T-helper 2 cell treated with Interferon-gamma antibody and Interleukin-4, amounts not matched to agents 5 μg/mL and 100 μg/mL, for 36 hours (primary cell): ENCODE measurements at regions not wholly inside any gene's neighbourhood (a gene's known extent, or its start where the extent isn't known, plus 50 kb on each side); places are given as distances from the start of the nearest gene placed in this dataset.

Experiments
- DNase-seq: peaks from one replicate; pipeline ENCODE4 v3.0.0; 2021; ENCODE audit warnings: low spot score
- H3K27ac Mint-ChIP-seq: one replicate; pipeline ENCODE4 v1.8.0; 2021; ENCODE audit warnings: mild to moderate bottlenecking, mixed read lengths
- H3K27me3 Mint-ChIP-seq: one replicate; pipeline ENCODE4 v1.8.0; 2021; ENCODE audit warnings: low read depth, mixed read lengths
- H3K36me3 Mint-ChIP-seq: one replicate; pipeline ENCODE4 v1.8.0; 2021; ENCODE audit warnings: low read depth, mixed read lengths
- H3K4me1 Mint-ChIP-seq: one replicate; pipeline ENCODE4 v1.8.0; 2021; ENCODE audit warnings: low read depth, mixed read lengths
- H3K4me3 Mint-ChIP-seq: one replicate; pipeline ENCODE4 v1.8.0; 2022; ENCODE audit warnings: mild to moderate bottlenecking, moderate library complexity, mixed read lengths
- H3K9me3 Mint-ChIP-seq: one replicate; pipeline ENCODE4 v1.8.0; 2021; ENCODE audit warnings: mixed read lengths

DNA sequence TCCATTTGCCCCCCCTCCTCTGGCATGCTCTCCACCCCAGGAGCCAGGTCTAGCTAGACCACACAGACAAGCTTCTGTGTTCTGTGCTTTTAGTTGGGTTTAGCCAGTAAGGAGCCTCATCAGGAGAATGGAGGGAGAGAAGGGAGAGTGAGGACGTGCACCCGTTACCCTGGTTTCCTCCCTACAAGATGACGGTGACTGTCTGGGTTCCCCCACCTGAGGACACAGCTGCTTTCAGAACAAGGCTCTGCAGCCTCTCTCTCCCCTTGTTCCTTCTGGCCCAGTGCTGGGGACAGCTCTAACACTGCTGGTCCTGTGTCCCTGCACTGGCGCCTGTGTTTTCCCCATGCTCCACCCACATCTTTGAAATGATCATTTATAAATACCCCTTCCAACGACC, 184.4 kb upstream of the GALNT2 start:
- Mint-ChIP-seq H3K9me3 (no peaks in the 10 kb centered on the region), H3K4me3 (no peak overlapping the region), H3K4me1 (no peaks in the 10 kb centered on the region), H3K27ac (no peak overlapping the region), H3K27me3 (peaks cover 11% of the 10 kb centered on the region), H3K36me3 (no peaks in the 10 kb centered on the region)
- no peak for DNase-seq

DNA sequence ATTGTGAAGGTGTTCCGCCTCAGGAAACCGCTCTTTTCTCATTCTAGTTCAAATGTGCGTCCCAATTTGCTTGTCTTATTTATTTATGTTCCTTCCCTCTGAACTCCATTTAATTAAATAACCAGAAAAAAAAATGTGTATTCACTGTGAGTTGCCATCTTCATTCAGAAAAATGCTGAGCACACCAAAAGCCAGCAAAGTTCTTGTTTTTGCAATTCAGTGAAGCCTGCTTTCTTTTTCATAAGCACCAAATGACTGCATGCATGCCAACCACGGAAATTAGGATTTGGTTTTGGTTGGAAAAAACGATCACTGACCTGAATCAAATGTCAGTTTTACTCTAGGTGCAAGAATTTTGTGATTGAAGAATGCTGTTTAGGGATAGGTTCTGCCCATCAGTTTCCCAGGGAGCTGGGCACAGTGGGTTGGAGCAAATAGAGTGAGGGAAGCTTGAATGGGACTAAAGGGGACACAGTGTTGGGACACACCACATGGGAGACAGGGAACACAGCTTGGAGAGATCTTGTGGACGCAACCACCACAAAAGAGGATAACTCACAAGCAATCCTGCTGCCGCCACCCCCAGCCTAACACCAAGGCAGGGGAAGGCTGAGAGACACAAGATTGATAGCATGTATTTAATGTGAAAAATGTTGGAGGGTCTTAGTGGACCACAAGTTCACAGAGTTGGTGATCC, 183.4 kb upstream of the GALNT2 start:
- no peaks in the 10 kb centered on the region for H3K9me3 Mint-ChIP-seq
- H3K4me1 Mint-ChIP-seq: no peaks in the 10 kb centered on the region
- peaks cover 9% of the 10 kb centered on the region for H3K27me3 Mint-ChIP-seq
- no peak for DNase-seq
- no peaks in the 10 kb centered on the region for H3K36me3 Mint-ChIP-seq
- no peak overlapping the region for H3K27ac Mint-ChIP-seq
- no peak overlapping the region for H3K4me3 Mint-ChIP-seq

DNA sequence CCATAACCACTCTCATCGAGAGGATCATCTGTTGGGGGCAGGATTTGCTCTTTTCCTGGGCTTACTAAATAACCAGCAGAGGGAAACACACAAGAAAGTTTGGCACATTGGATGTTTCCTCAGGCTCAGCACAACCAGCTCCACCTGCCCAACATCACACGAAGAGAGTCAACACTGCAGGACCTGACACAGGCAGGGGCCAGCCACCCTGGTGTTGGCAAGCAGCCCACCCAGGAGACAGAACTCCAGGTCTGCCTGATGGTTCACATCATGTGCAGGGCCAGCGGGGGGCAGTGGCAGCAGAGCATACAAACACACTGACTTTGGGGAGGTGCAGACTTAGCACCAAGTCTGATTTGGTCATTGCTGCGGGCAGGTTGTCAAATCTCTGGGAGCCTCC, 182.3 kb upstream of the GALNT2 start:
- Mint-ChIP-seq H3K27ac (no peak overlapping the region), H3K9me3 (no peaks in the 10 kb centered on the region), H3K4me1 (no peaks in the 10 kb centered on the region), H3K36me3 (no peaks in the 10 kb centered on the region), H3K4me3 (no peak overlapping the region), H3K27me3 (peaks cover 2% of the 10 kb centered on the region)
- no peak for DNase-seq

DNA sequence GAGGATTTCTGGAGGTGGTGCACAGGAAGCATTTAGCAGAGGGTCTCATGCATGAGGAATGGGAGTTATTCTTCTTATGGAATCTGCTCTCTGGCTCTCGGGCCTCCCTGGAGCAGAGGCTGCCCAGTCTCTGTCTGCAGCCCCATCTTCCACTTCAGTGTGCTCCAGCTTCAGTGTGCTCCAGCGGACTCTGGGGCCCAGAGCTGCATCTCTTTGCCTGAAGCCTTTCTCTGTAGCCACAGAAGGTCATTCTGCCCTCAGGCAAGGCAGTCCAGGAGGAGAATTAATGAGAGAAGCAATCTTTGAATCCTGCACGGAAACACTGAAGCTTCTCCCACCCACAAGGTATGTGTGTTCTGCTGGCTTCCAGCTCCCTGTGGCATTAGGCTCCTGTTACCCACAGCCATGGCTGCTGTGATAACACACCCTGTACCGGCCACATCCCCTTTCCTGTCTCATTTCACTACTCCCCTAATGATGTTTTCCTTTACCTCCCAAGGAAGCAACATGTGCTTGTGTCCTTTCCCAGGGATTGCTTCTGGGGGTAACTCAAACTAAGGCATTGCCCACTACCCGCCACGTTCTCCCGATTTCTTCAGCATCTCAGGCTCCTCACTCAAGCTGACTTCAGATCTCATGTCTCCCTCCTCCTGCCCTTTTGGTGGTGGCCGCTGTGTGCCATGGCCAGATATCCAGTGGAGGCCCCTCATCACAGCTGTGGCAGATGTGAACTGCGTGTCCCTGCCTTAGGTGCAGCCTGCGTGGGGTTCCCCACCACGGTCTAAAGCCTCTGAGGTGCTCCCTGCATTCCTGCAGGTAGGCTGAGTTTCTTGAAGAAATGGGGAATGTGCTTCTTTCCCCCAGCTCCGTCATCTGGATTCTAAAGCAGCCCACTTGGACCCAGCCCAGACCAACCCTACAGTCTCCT, 181.2 kb upstream of the GALNT2 start:
- Mint-ChIP-seq H3K4me1 (no peaks in the 10 kb centered on the region), H3K27ac (no peak overlapping the region), H3K4me3 (no peak overlapping the region), H3K27me3 (no peaks in the 10 kb centered on the region), H3K9me3 (no peaks in the 10 kb centered on the region), H3K36me3 (no peaks in the 10 kb centered on the region)
- DNase-seq: no peak

DNA sequence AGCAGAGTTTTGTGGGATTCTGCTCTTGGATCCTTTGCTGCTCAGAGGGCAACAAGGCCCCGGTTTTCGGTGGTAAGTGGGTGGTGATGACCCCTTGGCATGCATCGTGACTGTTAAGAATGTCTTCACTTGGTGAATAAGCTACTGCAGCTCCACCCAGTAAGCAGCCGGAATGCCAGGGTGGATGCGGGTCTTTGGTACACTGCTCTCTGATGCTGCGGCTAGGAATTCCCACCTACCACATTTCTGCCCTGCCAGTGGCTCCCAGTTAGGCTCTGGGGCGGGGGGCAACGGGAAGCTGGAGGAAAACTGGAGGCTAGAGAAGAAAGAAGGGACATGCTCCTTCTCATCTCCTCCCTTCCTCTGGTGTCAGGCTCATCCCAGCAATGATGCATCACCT, 180.4 kb upstream of the GALNT2 start:
- no peaks in the 10 kb centered on the region for H3K9me3 Mint-ChIP-seq
- no peaks in the 10 kb centered on the region for H3K27me3 Mint-ChIP-seq
- no peak overlapping the region for H3K4me3 Mint-ChIP-seq
- H3K27ac Mint-ChIP-seq: no peak overlapping the region
- H3K36me3 Mint-ChIP-seq: no peaks in the 10 kb centered on the region
- no peak for DNase-seq
- H3K4me1 Mint-ChIP-seq: no peaks in the 10 kb centered on the region

GRCh38 chr1:229887043-229887822, 179.8 kb upstream of the GALNT2 start:
- Mint-ChIP-seq H3K27me3 (peaks cover 3% of the 10 kb centered on the region), H3K9me3 (no peaks in the 10 kb centered on the region)
- DNase-seq: no peak

DNA sequence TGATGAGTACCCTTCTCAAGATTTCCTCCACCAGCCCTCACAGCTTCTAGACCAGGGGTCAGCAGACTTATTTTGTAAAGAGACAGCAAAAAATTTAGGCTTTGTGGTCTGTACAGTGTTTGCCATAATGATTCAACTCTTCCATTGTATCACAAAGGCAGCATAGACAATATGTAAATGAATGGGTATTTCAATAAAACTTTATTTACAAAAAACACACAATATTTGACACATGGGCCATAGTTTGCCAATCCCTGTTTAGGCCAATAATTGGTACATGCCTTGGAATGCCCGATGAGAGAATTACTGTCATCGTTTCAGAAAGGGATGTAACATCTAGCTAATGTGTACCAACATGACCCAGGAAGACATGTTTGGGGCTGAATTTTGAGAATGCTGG, 178.9 kb upstream of the GALNT2 start:
- no peak overlapping the region for H3K4me3 Mint-ChIP-seq
- no peak overlapping the region for H3K27ac Mint-ChIP-seq
- H3K36me3 Mint-ChIP-seq: no peaks in the 10 kb centered on the region
- no peaks in the 10 kb centered on the region for H3K4me1 Mint-ChIP-seq
- no peaks in the 10 kb centered on the region for H3K9me3 Mint-ChIP-seq
- DNase-seq: no peak
- peaks cover 6% of the 10 kb centered on the region for H3K27me3 Mint-ChIP-seq

More at GRCh38 chr1:229887043-229887822, 179.8 kb upstream of the GALNT2 start:
- no peaks in the 10 kb centered on the region for H3K4me1 Mint-ChIP-seq
- no peak overlapping the region for H3K4me3 Mint-ChIP-seq
- no peaks in the 10 kb centered on the region for H3K36me3 Mint-ChIP-seq
- no peak overlapping the region for H3K27ac Mint-ChIP-seq

DNA sequence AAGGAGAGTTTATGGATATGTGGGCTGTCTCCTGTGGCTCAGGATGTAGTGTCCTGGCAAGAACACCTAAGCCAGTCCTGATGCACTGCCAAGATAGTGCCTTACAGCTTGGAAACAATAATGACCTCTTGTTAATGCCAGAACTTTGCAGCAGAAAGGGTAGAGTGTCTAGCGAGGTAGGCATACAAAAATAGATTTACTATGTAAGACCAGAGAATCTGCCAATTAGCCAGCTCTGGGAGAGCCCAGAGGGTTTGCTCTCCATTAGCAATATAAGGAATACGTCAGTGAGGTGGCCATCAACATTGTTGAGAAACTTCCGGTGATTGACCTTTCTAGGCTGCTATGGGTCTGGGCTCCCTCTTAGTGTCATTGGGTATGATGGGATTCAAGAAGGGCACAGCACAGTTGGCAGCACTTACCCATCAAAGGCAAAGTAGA, 178.5 kb upstream of the GALNT2 start:
- DNase-seq: no peak
- H3K4me1 Mint-ChIP-seq: no peaks in the 10 kb centered on the region
- peaks cover 8% of the 10 kb centered on the region for H3K27me3 Mint-ChIP-seq
- H3K27ac Mint-ChIP-seq: no peak overlapping the region
- no peaks in the 10 kb centered on the region for H3K9me3 Mint-ChIP-seq
- H3K4me3 Mint-ChIP-seq: no peak overlapping the region
- H3K36me3 Mint-ChIP-seq: no peaks in the 10 kb centered on the region

GRCh38 chr1:229889031-229889517, 178.0 kb upstream of the GALNT2 start:
- no peak for DNase-seq
- H3K36me3 Mint-ChIP-seq: no peaks in the 10 kb centered on the region
- H3K4me1 Mint-ChIP-seq: no peaks in the 10 kb centered on the region
- H3K27me3 Mint-ChIP-seq: peaks cover 10% of the 10 kb centered on the region
- H3K27ac Mint-ChIP-seq: no peak overlapping the region
- no peak overlapping the region for H3K4me3 Mint-ChIP-seq
- H3K9me3 Mint-ChIP-seq: no peaks in the 10 kb centered on the region

- H3K27ac Mint-ChIP-seq: no peak overlapping the region
- peaks cover 20% of the 10 kb centered on the region for H3K27me3 Mint-ChIP-seq
- H3K9me3 Mint-ChIP-seq: no peaks in the 10 kb centered on the region
- no peaks in the 10 kb centered on the region for H3K36me3 Mint-ChIP-seq
- H3K4me3 Mint-ChIP-seq: no peak overlapping the region
- DNase-seq: no peak
- no peaks in the 10 kb centered on the region for H3K4me1 Mint-ChIP-seq
Observed at GRCh38 chr1:229891227-229891626, 175.8 kb upstream of the GALNT2 start.

- Mint-ChIP-seq H3K27me3 (peaks cover 24% of the 10 kb centered on the region), H3K4me1 (no peaks in the 10 kb centered on the region), H3K9me3 (no peaks in the 10 kb centered on the region), H3K36me3 (no peaks in the 10 kb centered on the region), H3K27ac (no peak overlapping the region), H3K4me3 (no peak overlapping the region)
- no peak for DNase-seq
Observed at GRCh38 chr1:229892515-229893117, 174.4 kb upstream of the GALNT2 start.

GRCh38 chr1:229893762-229894444, 173.1 kb upstream of the GALNT2 start:
- no peak overlapping the region for H3K4me3 Mint-ChIP-seq
- H3K27me3 Mint-ChIP-seq: peaks cover 29% of the 10 kb centered on the region
- H3K36me3 Mint-ChIP-seq: no peaks in the 10 kb centered on the region
- no peak for DNase-seq
- no peaks in the 10 kb centered on the region for H3K4me1 Mint-ChIP-seq
- H3K27ac Mint-ChIP-seq: no peak overlapping the region
- H3K9me3 Mint-ChIP-seq: no peaks in the 10 kb centered on the region

DNA sequence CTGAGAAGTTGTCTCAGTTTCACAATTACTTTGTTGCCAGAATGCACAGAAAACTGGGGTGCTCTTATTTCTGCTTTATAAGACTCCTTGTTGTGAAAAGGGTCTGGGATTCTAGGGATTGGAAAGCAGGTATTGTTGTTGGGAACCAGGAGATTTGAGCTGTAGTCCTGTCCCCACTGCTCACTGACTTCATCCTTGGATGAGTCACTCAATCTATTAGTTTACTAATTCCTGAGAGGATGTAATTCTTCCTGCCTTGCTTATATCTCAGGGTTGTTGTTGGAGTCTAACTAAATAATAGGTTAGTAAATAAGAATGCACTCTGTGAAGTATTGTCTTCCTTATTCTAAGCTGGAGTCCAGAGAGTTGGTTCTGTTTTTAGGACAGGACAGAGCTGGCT, 172.5 kb upstream of the GALNT2 start:
- no peak overlapping the region for H3K4me3 Mint-ChIP-seq
- no peak overlapping the region for H3K27ac Mint-ChIP-seq
- H3K4me1 Mint-ChIP-seq: no peaks in the 10 kb centered on the region
- H3K27me3 Mint-ChIP-seq: peaks cover 30% of the 10 kb centered on the region
- no peaks in the 10 kb centered on the region for H3K9me3 Mint-ChIP-seq
- no peak for DNase-seq
- H3K36me3 Mint-ChIP-seq: no peaks in the 10 kb centered on the region
